HAP-1 (cell line): ENCODE measurements at regions not wholly inside any gene's neighbourhood (a gene's known extent, or its start where the extent isn't known, plus 50 kb on each side); places are given as distances from the start of the nearest gene placed in this dataset.

Experiments
- DNase-seq, 2 experiments: peaks; one replicate each; pipeline ENCODE4 v3.0.0-alpha.2; 2016 to 2020; ENCODE audit warnings: low spot score in 2 of 2
- H3K27me3 ChIP-seq: fragments of 250-450 bp; sonication (Bioruptor Pico); 2 replicates; pipeline ENCODE4 v1.5.1; 2020; ENCODE audit warnings: low read depth, mild to moderate bottlenecking, moderate library complexity
- H3K36me3 ChIP-seq: fragments of 250-450 bp; sonication (Bioruptor Pico); replicated peaks from 2 replicates; pipeline ENCODE4 v1.5.1; 2020; ENCODE audit warnings: mild to moderate bottlenecking
- H3K4me1 ChIP-seq: fragments of 250-450 bp; sonication (Bioruptor Pico); 2 replicates; pipeline ENCODE4 v1.5.1; 2020; ENCODE audit warnings: mild to moderate bottlenecking
- H3K4me3 ChIP-seq: fragments of 250-450 bp; sonication (Bioruptor Pico); 2 replicates; pipeline ENCODE4 v1.5.1; 2020; ENCODE audit warnings: mild to moderate bottlenecking, moderate library complexity
- H3K9me3 ChIP-seq: fragments of 250-450 bp; sonication (Bioruptor Pico); 2 replicates; pipeline ENCODE4 v1.5.1; 2020; ENCODE audit warnings: mild to moderate bottlenecking, moderate library complexity
- in situ Hi-C: fragments of 300-500 bp; cut with MboI; formaldehyde crosslinking; loops from 3 replicates; pipeline ENCODE4 v1.14.3; 2020; ENCODE audit warnings: low sequenced_read_pairs, inconsistent platforms, mixed read lengths

DNA sequence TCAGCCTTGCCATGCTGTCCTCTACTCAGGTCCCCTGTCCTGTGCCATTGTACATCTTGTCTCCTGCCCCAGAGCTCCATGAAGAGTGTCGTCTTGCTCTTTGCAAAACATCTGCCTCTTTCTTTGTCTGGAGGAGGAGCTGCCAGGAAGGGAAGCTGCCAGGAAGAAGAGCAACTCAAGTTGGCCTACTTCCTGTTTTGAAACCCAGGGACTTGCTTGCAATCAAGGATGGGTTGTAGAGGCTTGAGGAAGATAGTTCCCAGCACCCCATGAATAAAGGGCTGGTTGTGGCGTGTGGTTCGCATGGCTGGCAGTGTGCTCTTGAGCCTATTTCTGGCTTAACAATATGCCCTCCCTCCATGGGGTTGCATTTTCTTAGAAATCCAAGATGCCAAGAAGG, 53.0 kb upstream of the CPEB4 start:
- Histone ChIP-seq H3K36me3 (no peaks in the 10 kb centered on the region), H3K27me3 (no peaks in the 10 kb centered on the region), H3K9me3 (no peaks in the 10 kb centered on the region), H3K4me3 (no peak overlapping the region), H3K4me1 (no peaks in the 10 kb centered on the region)
- in situ Hi-C loops, result no loop called here
- no peak for DNase-seq

GRCh38 chr5:173835661-173836060, 52.5 kb upstream of the CPEB4 start:
- Histone ChIP-seq H3K4me1 (no peaks in the 10 kb centered on the region), H3K27me3 (no peaks in the 10 kb centered on the region), H3K4me3 (no peak overlapping the region), H3K36me3 (no peaks in the 10 kb centered on the region), H3K9me3 (no peaks in the 10 kb centered on the region)
- in situ Hi-C loops, result no loop called here
- no peak for DNase-seq

GRCh38 chr5:173837654-173838053, 50.5 kb upstream of the CPEB4 start:
- no peak for DNase-seq
- no peaks in the 10 kb centered on the region for H3K27me3 ChIP-seq
- H3K36me3 ChIP-seq, result no peaks in the 10 kb centered on the region
- in situ Hi-C loops, result no loop called here
- no peak overlapping the region for H3K4me3 ChIP-seq
- H3K9me3 ChIP-seq, result no peaks in the 10 kb centered on the region
- no peaks in the 10 kb centered on the region for H3K4me1 ChIP-seq
